ENCODE measurements at regions not wholly inside any gene's neighbourhood (a gene's known extent, or its start where the extent isn't known, plus 50 kb on each side); places are given as distances from the start of the nearest gene placed in this dataset.

DNA sequence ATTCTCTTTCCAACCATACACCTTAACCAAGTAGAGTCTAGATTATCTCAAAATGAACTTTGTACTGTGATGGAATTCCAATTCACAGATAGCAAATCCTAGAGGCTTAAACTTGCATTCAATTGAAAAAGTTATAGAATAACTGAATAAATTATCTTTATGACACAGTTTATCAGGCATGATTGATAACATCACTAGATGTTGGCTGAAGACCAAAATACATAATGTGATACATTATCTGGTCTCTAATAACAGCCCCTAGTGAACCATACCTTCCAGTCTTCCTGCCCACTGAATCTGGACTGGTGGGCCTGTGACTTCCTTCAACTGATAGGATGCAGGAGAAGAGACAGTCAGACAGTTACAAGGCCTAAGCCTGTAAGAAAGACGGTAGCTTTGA, 165.2 kb upstream of the CMC1 start:
- no peak for TF ChIP-seq POLR2A (IDR thresholded peaks at IDR 0.05)
- TF ChIP-seq, protein P1, sequence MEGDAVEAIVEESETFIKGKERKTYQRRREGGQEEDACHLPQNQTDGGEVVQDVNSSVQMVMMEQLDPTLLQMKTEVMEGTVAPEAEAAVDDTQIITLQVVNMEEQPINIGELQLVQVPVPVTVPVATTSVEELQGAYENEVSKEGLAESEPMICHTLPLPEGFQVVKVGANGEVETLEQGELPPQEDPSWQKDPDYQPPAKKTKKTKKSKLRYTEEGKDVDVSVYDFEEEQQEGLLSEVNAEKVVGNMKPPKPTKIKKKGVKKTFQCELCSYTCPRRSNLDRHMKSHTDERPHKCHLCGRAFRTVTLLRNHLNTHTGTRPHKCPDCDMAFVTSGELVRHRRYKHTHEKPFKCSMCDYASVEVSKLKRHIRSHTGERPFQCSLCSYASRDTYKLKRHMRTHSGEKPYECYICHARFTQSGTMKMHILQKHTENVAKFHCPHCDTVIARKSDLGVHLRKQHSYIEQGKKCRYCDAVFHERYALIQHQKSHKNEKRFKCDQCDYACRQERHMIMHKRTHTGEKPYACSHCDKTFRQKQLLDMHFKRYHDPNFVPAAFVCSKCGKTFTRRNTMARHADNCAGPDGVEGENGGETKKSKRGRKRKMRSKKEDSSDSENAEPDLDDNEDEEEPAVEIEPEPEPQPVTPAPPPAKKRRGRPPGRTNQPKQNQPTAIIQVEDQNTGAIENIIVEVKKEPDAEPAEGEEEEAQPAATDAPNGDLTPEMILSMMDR (IDR thresholded peaks at IDR 0.05) = no peak

Data from uterus (tissue), 2 donors.